B cell (primary cell): ENCODE measurements at regions not wholly inside any gene's neighbourhood (a gene's known extent, or its start where the extent isn't known, plus 50 kb on each side); places are given as distances from the start of the nearest gene placed in this dataset.

Experiments used
- ATAC-seq: fragments of 200-7000 bp; cut with Tn5 transposase; one replicate; pipeline ENCODE4 v1.10.0; 2021; ENCODE audit warnings: low read depth, mild to moderate bottlenecking, moderate number of reproducible peaks, moderate library complexity
- CTCF ChIA-PET: fragments of 350-600 bp; sonication (Branson Sonifier 250); formaldehyde crosslinking; loops from one replicate; lab custom pipeline; 2021; ENCODE audit warnings: antibody characterized with exemption, inconsistent platforms; lab: Charles Lee
- POLR2A ChIA-PET: fragments of 350-600 bp; sonication (Branson Sonifier 250); formaldehyde crosslinking; loops from one replicate; lab custom pipeline; 2021; ENCODE audit warnings: antibody characterized with exemption; lab: Charles Lee
- DNase-seq: peaks from one replicate; pipeline ENCODE4 v3.0.0; 2013
- H2AFZ ChIP-seq: 2 replicates; pipeline ENCODE4 v1.6.1; 2012; ENCODE audit warnings: mild to moderate bottlenecking, low read depth, low read length; ENCODE audit not compliant: insufficient read depth, poor library complexity, severe bottlenecking
- H3K27ac ChIP-seq, 2 donors: 1 replicate in 1 of 2; 2 replicates in 1 of 2; pipeline ENCODE4 v1.5.1; 2012 to 2013; ENCODE audit warnings: low read length in 2 of 2, mild to moderate bottlenecking in 2 of 2, moderate library complexity in 1 of 2
- H3K27me3 ChIP-seq, 4 experiments: fragments of 200-600 bp in 1 of 4; sonication (generic) in 1 of 4; replicated peaks in 1 of 4; 1 replicate in 2 of 4; 2 replicates in 2 of 4; pipeline versions ENCODE4 v1.6.1 to v1.7.0; 2013 to 2016; ENCODE audit warnings: low read length in 3 of 4, mild to moderate bottlenecking in 2 of 4, mixed read lengths in 1 of 4, moderate library complexity in 1 of 4; ENCODE audit not compliant: insufficient read depth in 4 of 4, control insufficient read depth in 3 of 4; ENCODE audit errors: control extremely low read depth in 1 of 4
- H3K36me3 ChIP-seq, 2 experiments: replicated peaks in 1 of 2; 1 replicate in 1 of 2; 2 replicates in 1 of 2; pipeline versions ENCODE4 v1.6.1 to v1.7.1; 2013; ENCODE audit warnings: low read length in 1 of 2; ENCODE audit not compliant: insufficient read depth in 2 of 2, control insufficient read depth in 1 of 2; ENCODE audit errors: control extremely low read depth in 1 of 2, extremely low read depth in 1 of 2
- H3K4me1 ChIP-seq, 2 donors: fragments of 200-600 bp in 1 of 2; sonication (generic) in 1 of 2; 1 replicate in 1 of 2; 2 replicates in 1 of 2; pipeline versions ENCODE4 v1.5.1 to v1.6.1; 2013 to 2017; ENCODE audit warnings: low read length in 2 of 2; ENCODE audit not compliant: control insufficient read depth in 2 of 2, insufficient read depth in 2 of 2
- H3K4me2 ChIP-seq: replicated peaks from 2 replicates; pipeline ENCODE3; 2012; ENCODE audit warnings: mild to moderate bottlenecking, low read depth, low read length; ENCODE audit not compliant: poor library complexity, severe bottlenecking
- H3K4me3 ChIP-seq, 5 experiments: fragments of 200-600 bp in 1 of 5; sonication (generic) in 1 of 5; 1 replicate in 3 of 5; 2 replicates in 2 of 5; pipeline versions ENCODE4 v1.5.1 to v1.7.0; 2011 to 2016; ENCODE audit warnings: low read length in 4 of 5, mild to moderate bottlenecking in 4 of 5, low read depth in 2 of 5, control low read depth in 1 of 5, moderate library complexity in 1 of 5; ENCODE audit not compliant: insufficient read depth in 1 of 5; ENCODE audit errors: control extremely low read depth in 1 of 5, extremely low read depth in 1 of 5
- H3K79me2 ChIP-seq: fragments of 200-600 bp; sonication (generic); one replicate; pipeline ENCODE4 v1.6.0; 2016; ENCODE audit warnings: low read length; ENCODE audit not compliant: control insufficient read depth, insufficient read depth
- H3K9ac ChIP-seq: fragments of 200-600 bp; sonication (generic); 2 replicates; pipeline ENCODE4 v1.6.1; 2017; ENCODE audit warnings: mild to moderate bottlenecking, low read length, moderate library complexity
- H3K9me3 ChIP-seq, 3 donors: one replicate each; pipeline versions ENCODE4 v1.6.1 to v1.7.1; 2013; ENCODE audit warnings: low read length in 2 of 3; ENCODE audit not compliant: control insufficient read depth in 2 of 3, insufficient read depth in 1 of 3; ENCODE audit errors: control extremely low read depth in 1 of 3
- H4K20me1 ChIP-seq: 2 replicates; pipeline ENCODE4 v1.6.0; 2012; ENCODE audit warnings: mild to moderate bottlenecking, low read length; ENCODE audit not compliant: insufficient read depth, control insufficient read depth, poor library complexity, severe bottlenecking
- H3K27ac Mint-ChIP-seq: one replicate; pipeline ENCODE4 v1.8.0; 2021; ENCODE audit warnings: mixed read lengths
- H3K27me3 Mint-ChIP-seq: one replicate; pipeline ENCODE4 v1.8.0; 2021; ENCODE audit warnings: mixed read lengths
- H3K4me1 Mint-ChIP-seq: one replicate; pipeline ENCODE4 v1.8.0; 2021; ENCODE audit warnings: mixed read lengths
- H3K4me3 Mint-ChIP-seq: one replicate; pipeline ENCODE4 v1.8.0; 2021; ENCODE audit warnings: mixed read lengths
- H3K9me3 Mint-ChIP-seq: one replicate; pipeline ENCODE4 v1.8.0; 2022; ENCODE audit warnings: mixed read lengths; ENCODE audit not compliant: insufficient read depth
- EZH2 ChIP-seq: IDR thresholded peaks from 2 replicates; pipeline ENCODE4 v1.6.1; 2012; ENCODE audit warnings: borderline replicate concordance, low read depth, mild to moderate bottlenecking, moderate library complexity, low read length; ENCODE audit not compliant: insufficient read depth, poor library complexity, severe bottlenecking
- whole genome bisulfite sequencing: methylation state at CpG from one replicate; pipeline ENCODE4 v1.1.5; 2013; ENCODE audit warnings: missing lambda C conversion rate; ENCODE audit not compliant: insufficient coverage; 5-methylcytosine and 5-hydroxymethylcytosine counted together
- intact Hi-C: fragments of 100-400 bp; cut with micrococcal nuclease; formaldehyde crosslinking; loops from one replicate; pipeline ENCODE4 v1.10.0; 2022
- TF ChIP-seq, protein P1 (sequence below): fragments of 200-600 bp; IDR thresholded peaks from one replicate; pipeline ENCODE4 v1.8.0; 2022; ENCODE audit warnings: antibody characterized with exemption, mild to moderate bottlenecking

DNA sequence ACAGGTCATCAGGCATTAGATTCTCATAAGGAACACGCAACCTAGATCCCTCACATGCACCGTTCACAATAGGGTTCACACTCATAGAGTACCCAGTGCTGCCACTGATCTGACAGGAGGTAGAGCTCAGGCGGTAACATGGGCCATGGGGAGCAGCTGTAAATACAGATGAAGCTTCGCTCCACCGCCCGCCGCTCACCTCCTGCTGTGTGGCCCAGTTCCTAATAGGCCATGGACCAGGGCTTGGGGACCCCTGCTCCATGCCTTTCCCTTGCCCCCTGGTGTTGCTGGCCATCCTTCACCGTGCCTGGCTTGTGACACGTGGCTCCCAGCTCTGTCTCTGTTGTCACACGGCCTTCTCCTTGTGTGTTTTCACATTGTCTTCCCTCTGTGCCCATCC lies 171.1 kb upstream of the JARID2 start:
- POLR2A ChIA-PET: no interaction called here
- Mint-ChIP-seq H3K27me3 (peaks cover 12% of the 10 kb centered on the region), H3K4me1 (no peaks in the 10 kb centered on the region), H3K9me3 (no peaks in the 10 kb centered on the region), H3K27ac (no peak overlapping the region), H3K4me3 (no peak overlapping the region)
- Histone ChIP-seq H3K4me2 (no peak overlapping the region), H4K20me1 (no peaks in the 10 kb centered on the region), H3K36me3 (no peaks in the 10 kb centered on the region), H3K4me1 (no peaks in the 10 kb centered on the region), H3K27me3 (no peaks in the 10 kb centered on the region), H2AFZ (no peak overlapping the region), H3K79me2 (no peaks in the 10 kb centered on the region), H3K9ac (no peak overlapping the region), H3K9me3 (peaks cover 0 to 3% (median 0%) of the 10 kb centered on the region in 3 donors), H3K27ac (no peak overlapping the region), H3K4me3 (no peak overlapping the region)
- TF ChIP-seq, protein P1, sequence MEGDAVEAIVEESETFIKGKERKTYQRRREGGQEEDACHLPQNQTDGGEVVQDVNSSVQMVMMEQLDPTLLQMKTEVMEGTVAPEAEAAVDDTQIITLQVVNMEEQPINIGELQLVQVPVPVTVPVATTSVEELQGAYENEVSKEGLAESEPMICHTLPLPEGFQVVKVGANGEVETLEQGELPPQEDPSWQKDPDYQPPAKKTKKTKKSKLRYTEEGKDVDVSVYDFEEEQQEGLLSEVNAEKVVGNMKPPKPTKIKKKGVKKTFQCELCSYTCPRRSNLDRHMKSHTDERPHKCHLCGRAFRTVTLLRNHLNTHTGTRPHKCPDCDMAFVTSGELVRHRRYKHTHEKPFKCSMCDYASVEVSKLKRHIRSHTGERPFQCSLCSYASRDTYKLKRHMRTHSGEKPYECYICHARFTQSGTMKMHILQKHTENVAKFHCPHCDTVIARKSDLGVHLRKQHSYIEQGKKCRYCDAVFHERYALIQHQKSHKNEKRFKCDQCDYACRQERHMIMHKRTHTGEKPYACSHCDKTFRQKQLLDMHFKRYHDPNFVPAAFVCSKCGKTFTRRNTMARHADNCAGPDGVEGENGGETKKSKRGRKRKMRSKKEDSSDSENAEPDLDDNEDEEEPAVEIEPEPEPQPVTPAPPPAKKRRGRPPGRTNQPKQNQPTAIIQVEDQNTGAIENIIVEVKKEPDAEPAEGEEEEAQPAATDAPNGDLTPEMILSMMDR: no peak
- no peak for TF ChIP-seq EZH2
- 98% methylated on average over 10 of the region's 10 CpGs for WGBS
- intact Hi-C loops: no loop called here
- CTCF ChIA-PET: no interaction called here
- DNase-seq: no peak
- ATAC-seq: no peak

DNA sequence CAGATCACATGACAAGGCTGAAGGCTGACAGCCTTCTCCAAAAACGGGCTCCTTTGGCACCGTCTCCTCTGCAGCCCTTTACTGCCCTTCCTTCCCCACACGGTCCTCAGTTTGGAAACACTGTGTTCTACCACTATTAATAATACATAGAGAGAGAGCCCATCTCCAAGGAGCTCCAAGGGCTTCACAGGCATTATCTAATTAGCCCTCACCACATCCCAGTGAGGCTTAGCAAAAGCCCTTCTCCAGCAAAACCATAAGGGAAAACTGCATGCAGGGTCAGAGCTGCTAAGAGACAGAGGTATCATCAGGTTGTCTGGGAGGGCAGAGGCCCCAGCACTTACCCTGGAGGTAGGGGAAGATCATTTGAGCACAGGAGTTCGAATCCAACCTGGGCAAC lies 169.3 kb upstream of the JARID2 start:
- H3K27ac ChIP-seq: no peak overlapping the region
- POLR2A ChIA-PET: no interaction called here

More for the DNA sequence above, 169.3 kb upstream of the JARID2 start:
- DNase-seq (no peak), ATAC-seq (no peak)
- Mint-ChIP-seq H3K27ac (no peak overlapping the region), H3K4me1 (no peaks in the 10 kb centered on the region), H3K4me3 (no peak overlapping the region), H3K9me3 (no peaks in the 10 kb centered on the region), H3K27me3 (peaks cover 9% of the 10 kb centered on the region)
- intact Hi-C loops: no loop called here
- CTCF ChIA-PET: no interaction called here
- H3K4me2 ChIP-seq: no peak overlapping the region
- no peaks in the 10 kb centered on the region for H4K20me1 ChIP-seq
- no peaks in the 10 kb centered on the region for H3K27me3 ChIP-seq
- WGBS: 100% methylated on average over 2 of the region's 4 CpGs
- peaks cover 0 to 3% (median 0%) of the 10 kb centered on the region in 3 donors for H3K9me3 ChIP-seq
- H3K36me3 ChIP-seq: no peaks in the 10 kb centered on the region
- no peak overlapping the region for H2AFZ ChIP-seq
- no peaks in the 10 kb centered on the region for H3K79me2 ChIP-seq
- H3K4me3 ChIP-seq: no peak overlapping the region
- H3K9ac ChIP-seq: no peak overlapping the region
- TF ChIP-seq EZH2: no peak
- TF ChIP-seq, protein P1: no peak
- H3K4me1 ChIP-seq: no peaks in the 10 kb centered on the region
